NCI-H128 (cell line): ENCODE measurements at regions not wholly inside any gene's neighbourhood (a gene's known extent, or its start where the extent isn't known, plus 50 kb on each side); places are given as distances from the start of the nearest gene placed in this dataset.

Experiments
- DNase-seq: peaks from one replicate; lab custom pipeline; 2025; ENCODE audit not compliant: unreplicated experiment; lab: John Stamatoyannopoulos, UW

- no peak for DNase-seq
Measured at GRCh38 chr3:162170581-162170980, 674.0 kb downstream of the OTOL1 start.

GRCh38 chr3:162171970-162172369 lies 675.4 kb downstream of the OTOL1 start:
- DNase-seq = no peak

GRCh38 chr3:162175145-162175544 lies 678.5 kb downstream of the OTOL1 start:
- DNase-seq = no peak

GRCh38 chr3:162175878-162176277 lies 679.3 kb downstream of the OTOL1 start:
- no peak for DNase-seq

- DNase-seq = no peak
Measured at GRCh38 chr3:162183440-162183839, 686.8 kb downstream of the OTOL1 start.

- no peak for DNase-seq
Measured at GRCh38 chr3:162192340-162193029, 695.9 kb downstream of the OTOL1 start.

- no peak for DNase-seq
Measured at GRCh38 chr3:162193148-162194095, 696.8 kb downstream of the OTOL1 start.

GRCh38 chr3:162195147-162195546 lies 698.5 kb downstream of the OTOL1 start:
- no peak for DNase-seq

- DNase-seq = no peak
Measured at GRCh38 chr3:162196964-162197363, 700.4 kb downstream of the OTOL1 start.

- DNase-seq = no peak
Measured at GRCh38 chr3:162200836-162201235, 704.2 kb downstream of the OTOL1 start.

- no peak for DNase-seq
Measured at GRCh38 chr3:162206648-162207047, 710.0 kb downstream of the OTOL1 start.

- DNase-seq = no peak
Measured at GRCh38 chr3:162211470-162211869, 714.9 kb downstream of the OTOL1 start.

- no peak for DNase-seq
Measured at GRCh38 chr3:162213196-162213595, 716.6 kb downstream of the OTOL1 start.

- no peak for DNase-seq
Measured at GRCh38 chr3:162213956-162214355, 717.3 kb downstream of the OTOL1 start.

GRCh38 chr3:162217647-162218046 lies 721.0 kb downstream of the OTOL1 start:
- DNase-seq = no peak

- no peak for DNase-seq
Measured at GRCh38 chr3:162218479-162218878, 721.9 kb downstream of the OTOL1 start.

- no peak for DNase-seq
Measured at GRCh38 chr3:162224746-162225145, 728.1 kb downstream of the OTOL1 start.

- no peak for DNase-seq
Measured at GRCh38 chr3:162236949-162237348, 740.3 kb downstream of the OTOL1 start.

GRCh38 chr3:162250782-162251181 lies 754.2 kb downstream of the OTOL1 start:
- no peak for DNase-seq

- DNase-seq = no peak
Measured at GRCh38 chr3:162262129-162262528, 765.5 kb downstream of the OTOL1 start.

GRCh38 chr3:162263596-162263995 lies 767.0 kb downstream of the OTOL1 start:
- DNase-seq = no peak
